Muscle layer of duodenum (tissue), 2 donors: ENCODE measurements at regions not wholly inside any gene's neighbourhood (a gene's known extent, or its start where the extent isn't known, plus 50 kb on each side); places are given as distances from the start of the nearest gene placed in this dataset.

Source experiments
- H3K27ac ChIP-seq: one replicate; pipeline ENCODE4 v1.7.0; 2013; ENCODE audit warnings: mild to moderate bottlenecking, low read length
- H3K27me3 ChIP-seq: one replicate; pipeline ENCODE4 v1.7.0; 2013; ENCODE audit warnings: low read depth, mild to moderate bottlenecking, control low read depth, low read length
- H3K36me3 ChIP-seq, 2 donors: one replicate each; pipeline ENCODE4 v1.7.0; 2013; ENCODE audit warnings: low read length in 2 of 2, control low read depth in 1 of 2, mild to moderate bottlenecking in 1 of 2; ENCODE audit not compliant: insufficient read depth in 2 of 2, control insufficient read depth in 1 of 2
- H3K4me1 ChIP-seq, 2 donors: one replicate each; pipeline ENCODE4 v1.7.0; 2013; ENCODE audit warnings: low read length in 2 of 2, mild to moderate bottlenecking in 2 of 2, control low read depth in 1 of 2, moderate library complexity in 1 of 2; ENCODE audit not compliant: insufficient read depth in 2 of 2, control insufficient read depth in 1 of 2
- H3K4me3 ChIP-seq, 2 donors: one replicate each; pipeline ENCODE4 v1.7.0; 2013; ENCODE audit warnings: low read length in 2 of 2, low read depth in 1 of 2, mild to moderate bottlenecking in 1 of 2
- H3K9me3 ChIP-seq, 2 donors: one replicate each; pipeline ENCODE4 v1.7.0; 2013; ENCODE audit warnings: low read length in 2 of 2, control low read depth in 1 of 2, mild to moderate bottlenecking in 1 of 2; ENCODE audit not compliant: control insufficient read depth in 1 of 2
- donor health status: healthy.

DNA sequence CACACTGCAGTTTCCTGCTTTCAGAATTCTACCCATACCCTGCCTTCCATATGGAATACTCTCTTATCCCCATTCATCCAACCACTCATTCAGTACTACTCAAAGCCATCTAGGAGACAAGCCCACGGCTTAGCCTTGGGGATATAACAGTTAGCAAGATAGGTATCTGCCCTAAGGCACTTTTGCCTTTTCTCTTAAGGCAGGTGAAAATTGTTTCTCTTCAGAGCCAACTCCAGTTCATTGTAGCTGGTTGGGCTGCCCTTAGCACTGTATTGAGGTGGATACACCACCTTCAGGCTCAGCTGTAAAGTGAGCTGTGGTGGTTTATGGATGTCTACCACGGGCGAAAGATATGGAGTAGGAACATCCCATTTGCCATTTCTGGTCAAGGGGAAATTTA, 729.7 kb upstream of the TBX3 start:
- Histone ChIP-seq H3K4me1 (no peaks in the 10 kb centered on the region), H3K4me3 (no peak overlapping the region), H3K36me3 (no peaks in the 10 kb centered on the region), H3K9me3 (no peaks in the 10 kb centered on the region), H3K27ac (no peak overlapping the region), H3K27me3 (no peaks in the 10 kb centered on the region)

DNA sequence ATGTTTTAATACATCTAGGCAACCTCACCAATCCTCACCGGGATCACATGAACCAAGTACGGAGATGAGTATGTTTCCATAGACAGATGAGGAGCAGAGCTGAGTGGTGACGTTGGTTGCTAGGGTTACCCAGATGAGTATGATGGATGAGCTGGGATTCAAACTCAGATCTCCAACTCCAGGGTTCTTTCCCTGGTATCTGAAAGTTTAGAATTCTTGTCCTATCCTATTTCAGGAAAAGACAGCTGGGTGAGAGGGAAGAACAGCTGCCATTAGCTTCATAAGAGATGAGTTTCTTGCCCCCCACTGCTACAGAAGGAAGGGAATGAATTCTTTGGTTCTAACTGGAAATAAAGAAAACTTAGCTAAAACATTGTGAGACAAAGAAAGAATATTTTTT, 728.9 kb upstream of the TBX3 start:
- H3K27me3 ChIP-seq: no peaks in the 10 kb centered on the region
- H3K36me3 ChIP-seq: no peaks in the 10 kb centered on the region
- H3K9me3 ChIP-seq: no peaks in the 10 kb centered on the region
- H3K27ac ChIP-seq: no peak overlapping the region
- no peaks in the 10 kb centered on the region for H3K4me1 ChIP-seq
- no peak overlapping the region for H3K4me3 ChIP-seq

GRCh38 chr12:115411121-115411520, 727.1 kb upstream of the TBX3 start:
- Histone ChIP-seq H3K4me1 (no peaks in the 10 kb centered on the region), H3K9me3 (no peaks in the 10 kb centered on the region), H3K4me3 (no peak overlapping the region), H3K27me3 (no peaks in the 10 kb centered on the region), H3K27ac (no peak overlapping the region), H3K36me3 (no peaks in the 10 kb centered on the region)

DNA sequence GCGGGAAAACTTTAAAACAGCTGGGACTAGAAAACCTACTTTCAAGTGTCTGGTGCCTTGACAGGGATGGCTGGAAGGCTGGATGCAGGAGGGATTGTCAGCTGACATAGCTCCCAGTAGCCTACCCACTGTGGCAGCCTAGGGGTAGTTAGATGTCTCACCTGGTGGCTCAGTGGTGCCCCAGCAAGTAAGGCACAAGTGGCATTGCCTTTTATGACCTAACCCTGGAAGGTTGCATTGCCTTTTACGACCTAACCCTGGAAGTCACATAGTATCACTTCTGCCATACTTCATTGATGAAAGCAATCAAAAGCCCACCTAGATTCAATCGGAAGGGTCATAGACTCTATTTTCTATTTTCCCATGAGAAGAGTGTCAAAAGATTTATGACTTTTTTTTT, 724.7 kb upstream of the TBX3 start:
- no peak overlapping the region for H3K27ac ChIP-seq
- H3K36me3 ChIP-seq: no peaks in the 10 kb centered on the region
- no peak overlapping the region for H3K4me3 ChIP-seq
- H3K4me1 ChIP-seq: peaks cover 0 to 7% of the 10 kb centered on the region in 2 donors
- H3K27me3 ChIP-seq: no peaks in the 10 kb centered on the region
- no peaks in the 10 kb centered on the region for H3K9me3 ChIP-seq

GRCh38 chr12:115407723-115408122, 723.7 kb upstream of the TBX3 start:
- no peak overlapping the region for H3K27ac ChIP-seq
- H3K36me3 ChIP-seq: no peaks in the 10 kb centered on the region
- H3K4me3 ChIP-seq: no peak overlapping the region
- no peaks in the 10 kb centered on the region for H3K9me3 ChIP-seq
- peaks cover 0 to 7% of the 10 kb centered on the region in 2 donors for H3K4me1 ChIP-seq
- no peaks in the 10 kb centered on the region for H3K27me3 ChIP-seq

DNA sequence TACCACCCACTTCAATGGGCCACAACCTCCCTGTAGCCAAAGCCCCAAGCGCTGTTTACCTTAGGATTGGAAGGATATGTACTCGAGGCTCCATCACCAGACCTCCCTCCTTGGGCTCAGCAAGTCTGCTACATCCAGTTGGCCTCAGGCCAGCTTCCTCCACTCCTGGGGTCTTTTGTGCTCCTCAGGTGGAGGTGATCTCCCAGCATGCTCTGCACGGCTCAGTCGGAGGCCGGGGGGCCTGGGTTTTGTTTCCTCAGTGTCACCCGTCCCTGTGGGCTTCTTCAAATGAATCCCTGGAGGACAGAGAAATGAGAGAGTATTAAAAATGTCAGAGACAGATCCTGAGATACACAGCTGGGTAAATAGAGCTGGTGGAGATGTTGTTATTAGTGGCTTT, 723.1 kb upstream of the TBX3 start:
- Histone ChIP-seq H3K27ac (no peak overlapping the region), H3K4me1 (peaks cover 0 to 7% of the 10 kb centered on the region in 2 donors), H3K27me3 (no peaks in the 10 kb centered on the region), H3K9me3 (no peaks in the 10 kb centered on the region), H3K4me3 (no peak overlapping the region), H3K36me3 (no peaks in the 10 kb centered on the region)

DNA sequence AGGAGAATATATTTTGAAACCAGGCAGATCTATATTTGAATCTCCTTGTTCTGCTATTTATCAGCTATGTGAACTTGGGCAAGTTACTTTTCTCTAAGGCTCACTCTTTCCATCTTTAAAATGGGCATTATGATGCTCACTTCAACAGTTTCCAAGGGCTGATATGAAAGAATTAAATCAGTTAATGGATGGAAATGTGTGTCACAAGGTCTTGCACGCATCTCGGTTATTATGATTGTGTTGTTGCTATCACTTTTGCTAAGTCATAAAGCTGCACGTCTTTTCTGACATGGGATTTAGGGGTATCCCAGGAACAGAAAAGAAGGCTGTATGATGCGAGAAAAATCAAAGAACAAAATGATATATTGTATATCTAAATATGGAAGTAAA, 721.5 kb upstream of the TBX3 start:
- H3K4me1 ChIP-seq: peaks cover 0 to 7% of the 10 kb centered on the region in 2 donors
- no peaks in the 10 kb centered on the region for H3K27me3 ChIP-seq
- H3K27ac ChIP-seq: no peak overlapping the region
- H3K9me3 ChIP-seq: no peaks in the 10 kb centered on the region
- H3K4me3 ChIP-seq: no peak overlapping the region
- no peaks in the 10 kb centered on the region for H3K36me3 ChIP-seq

- Histone ChIP-seq H3K36me3 (no peaks in the 10 kb centered on the region), H3K4me1 (peaks cover 0 to 7% of the 10 kb centered on the region in 2 donors), H3K4me3 (no peak overlapping the region), H3K27ac (no peak overlapping the region), H3K27me3 (no peaks in the 10 kb centered on the region), H3K9me3 (no peaks in the 10 kb centered on the region)
Observed at GRCh38 chr12:115404761-115405470, 720.9 kb upstream of the TBX3 start.

DNA sequence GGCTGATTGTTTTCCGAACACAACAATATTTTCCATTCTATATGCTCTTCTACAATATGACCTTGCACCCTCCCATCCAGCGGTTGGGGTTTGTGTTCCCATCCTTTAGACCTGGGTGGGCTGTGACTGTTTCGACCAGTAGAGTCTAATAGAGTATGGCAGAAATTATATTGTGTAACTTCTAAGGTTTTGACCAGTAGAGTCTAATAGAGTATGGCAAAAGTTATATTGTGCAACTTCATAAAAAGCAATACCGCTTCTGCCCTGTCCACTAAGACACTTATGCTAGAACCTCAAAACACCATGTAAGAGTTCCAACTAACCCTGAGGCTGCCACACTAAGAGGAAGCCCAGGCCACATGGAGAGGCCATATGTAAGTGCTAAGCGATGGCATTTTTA, 719.7 kb upstream of the TBX3 start:
- Histone ChIP-seq H3K9me3 (no peaks in the 10 kb centered on the region), H3K27me3 (no peaks in the 10 kb centered on the region), H3K27ac (no peak overlapping the region), H3K4me1 (peaks cover 0 to 7% of the 10 kb centered on the region in 2 donors), H3K4me3 (no peak overlapping the region), H3K36me3 (no peaks in the 10 kb centered on the region)

GRCh38 chr12:115403253-115403652, 719.3 kb upstream of the TBX3 start:
- Histone ChIP-seq H3K4me3 (no peak overlapping the region), H3K36me3 (no peaks in the 10 kb centered on the region), H3K27me3 (no peaks in the 10 kb centered on the region), H3K9me3 (no peaks in the 10 kb centered on the region), H3K27ac (no peak overlapping the region), H3K4me1 (peaks cover 0 to 7% of the 10 kb centered on the region in 2 donors)

GRCh38 chr12:115402443-115403180, 718.6 kb upstream of the TBX3 start:
- Histone ChIP-seq H3K36me3 (no peaks in the 10 kb centered on the region), H3K4me1 (peaks cover 0 to 7% of the 10 kb centered on the region in 2 donors), H3K27me3 (no peaks in the 10 kb centered on the region), H3K9me3 (no peaks in the 10 kb centered on the region), H3K27ac (no peak overlapping the region), H3K4me3 (no peak overlapping the region)
